ENCODE measurements at regions not wholly inside any gene's neighbourhood (a gene's known extent, or its start where the extent isn't known, plus 50 kb on each side); places are given as distances from the start of the nearest gene placed in this dataset.
A peak's percentile ranks its signal among the peaks of the same experiment; 100 is the strongest.

- no peaks in the 10 kb centered on the region for H3K27me3 ChIP-seq (ENCODE audit: control insufficient read depth, insufficient read depth, low read length)
- no peaks in the 10 kb centered on the region for H3K36me3 ChIP-seq (replicated peaks; ENCODE audit: control insufficient read depth, insufficient read depth, low read length)
- no peak overlapping the region for H3K4me3 ChIP-seq (ENCODE audit: insufficient read depth, low read depth, low read length)
- no peak for DNase-seq
These were observed 401.8 kb downstream of the ARHGEF28 start for GRCh38 chr5:74027732-74028338.

- Histone ChIP-seq H3K4me3 (ENCODE audit: insufficient read depth, low read depth, low read length) (no peak overlapping the region), H3K36me3 (replicated peaks; ENCODE audit: control insufficient read depth, insufficient read depth, low read length) (no peaks in the 10 kb centered on the region), H3K27me3 (ENCODE audit: control insufficient read depth, insufficient read depth, low read length) (no peaks in the 10 kb centered on the region)
- DNase-seq, result no peak
These were observed 400.3 kb downstream of the ARHGEF28 start for GRCh38 chr5:74026310-74026709.

DNA sequence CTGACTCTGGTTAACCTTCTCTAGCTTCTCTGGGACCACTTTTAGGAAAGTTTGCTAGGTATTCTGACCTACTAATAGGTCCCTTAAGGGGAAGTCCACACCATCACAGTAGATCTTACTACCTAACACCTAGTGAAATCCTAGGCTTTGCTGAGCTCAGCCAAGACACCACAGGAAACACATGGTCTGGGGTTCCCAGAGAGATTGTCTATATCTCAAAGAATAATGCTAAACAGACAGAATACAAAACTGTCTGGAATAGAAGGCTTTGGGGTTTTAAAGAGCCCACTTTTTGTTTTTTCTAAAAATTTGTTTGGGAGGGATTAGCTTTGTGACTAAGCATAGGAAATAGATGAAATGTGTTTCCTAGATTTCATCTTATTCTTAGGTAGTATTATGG, 395.1 kb downstream of the ARHGEF28 start:
- Histone ChIP-seq H3K4me3 (ENCODE audit: insufficient read depth, low read depth, low read length) (no peak overlapping the region), H3K36me3 (replicated peaks; ENCODE audit: control insufficient read depth, insufficient read depth, low read length) (no peaks in the 10 kb centered on the region), H3K27me3 (ENCODE audit: control insufficient read depth, insufficient read depth, low read length) (no peaks in the 10 kb centered on the region)
- no peak for DNase-seq

DNA sequence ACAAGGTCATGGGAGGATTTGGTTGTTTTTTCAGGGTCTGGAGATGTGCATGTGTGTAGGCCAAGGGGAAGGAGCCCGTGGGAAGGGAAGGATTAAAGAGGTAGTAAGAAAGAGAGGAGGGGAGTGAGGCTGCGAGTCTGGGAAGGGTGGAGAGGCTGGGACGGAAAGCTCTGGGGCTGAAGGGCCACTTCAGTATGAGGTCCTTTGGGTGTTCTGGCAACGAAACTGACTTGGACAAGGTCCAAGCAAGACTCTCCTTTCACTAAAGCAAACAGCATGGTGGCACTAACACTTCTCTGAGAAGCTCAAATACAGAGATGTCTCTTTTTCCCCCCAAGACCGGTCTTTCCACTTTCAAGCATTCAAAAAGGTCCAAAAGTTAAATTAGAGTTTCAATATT, 394.5 kb downstream of the ARHGEF28 start:
- Histone ChIP-seq H3K36me3 (replicated peaks; ENCODE audit: control insufficient read depth, insufficient read depth, low read length) (no peaks in the 10 kb centered on the region), H3K4me3 (ENCODE audit: insufficient read depth, low read depth, low read length) (no peak overlapping the region), H3K27me3 (ENCODE audit: control insufficient read depth, insufficient read depth, low read length) (no peaks in the 10 kb centered on the region)
- no peak for DNase-seq

DNA sequence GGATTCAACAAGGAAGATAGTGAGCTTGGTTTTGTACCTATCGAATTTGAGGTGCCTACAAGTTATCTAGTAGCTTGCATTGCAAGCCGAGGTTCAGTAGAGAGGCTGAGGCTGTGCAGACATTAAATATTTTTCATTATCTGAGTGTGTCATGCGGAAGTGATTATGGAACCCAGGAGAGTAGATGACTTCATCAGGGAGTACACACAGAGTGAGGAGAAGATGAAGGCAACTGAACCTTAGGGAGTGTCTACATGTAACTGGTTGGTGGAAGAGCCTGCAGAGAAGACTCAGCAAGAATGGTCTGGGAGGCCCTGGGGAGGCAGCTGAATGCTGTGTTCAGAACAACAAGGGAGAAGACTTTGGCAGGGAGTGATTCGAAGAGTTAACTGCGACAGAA, 393.9 kb downstream of the ARHGEF28 start:
- H3K4me3 ChIP-seq (ENCODE audit: insufficient read depth, low read depth, low read length), result no peak overlapping the region
- no peaks in the 10 kb centered on the region for H3K27me3 ChIP-seq (ENCODE audit: control insufficient read depth, insufficient read depth, low read length)
- no peaks in the 10 kb centered on the region for H3K36me3 ChIP-seq (replicated peaks; ENCODE audit: control insufficient read depth, insufficient read depth, low read length)
- DNase-seq, result no peak

- DNase-seq, result no peak
- Histone ChIP-seq H3K36me3 (replicated peaks; ENCODE audit: control insufficient read depth, insufficient read depth, low read length) (no peaks in the 10 kb centered on the region), H3K27me3 (ENCODE audit: control insufficient read depth, insufficient read depth, low read length) (no peaks in the 10 kb centered on the region), H3K4me3 (ENCODE audit: insufficient read depth, low read depth, low read length) (no peak overlapping the region)
These were observed 391.8 kb downstream of the ARHGEF28 start for GRCh38 chr5:74017786-74018211.

DNA sequence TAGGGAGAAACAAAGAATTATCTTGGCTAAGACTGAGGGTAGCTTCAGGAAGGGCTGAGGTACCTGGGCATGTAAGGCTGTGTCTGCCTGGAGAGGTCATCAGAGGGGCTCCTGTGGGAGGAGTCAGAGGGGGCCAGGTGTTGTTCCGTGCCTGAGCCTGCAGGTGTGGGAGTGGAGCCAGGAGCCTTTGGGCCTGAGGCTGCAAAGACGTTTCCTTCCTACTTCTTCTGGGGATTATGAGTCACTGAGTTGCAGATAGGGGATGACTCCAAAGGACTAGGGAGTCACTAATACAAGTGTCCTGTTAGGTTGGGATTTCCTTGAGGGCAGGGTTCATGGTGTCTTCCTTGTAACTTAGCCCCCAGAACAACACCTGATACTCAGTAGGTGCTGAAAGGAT, 391.1 kb downstream of the ARHGEF28 start:
- H3K36me3 ChIP-seq (replicated peaks; ENCODE audit: control insufficient read depth, insufficient read depth, low read length), result no peaks in the 10 kb centered on the region
- no peak overlapping the region for H3K4me3 ChIP-seq (ENCODE audit: insufficient read depth, low read depth, low read length)
- H3K27me3 ChIP-seq (ENCODE audit: control insufficient read depth, insufficient read depth, low read length), result no peaks in the 10 kb centered on the region
- DNase-seq, result no peak

GRCh38 chr5:74016373-74016772, 390.4 kb downstream of the ARHGEF28 start:
- Histone ChIP-seq H3K4me3 (ENCODE audit: insufficient read depth, low read depth, low read length) (no peak overlapping the region), H3K36me3 (replicated peaks; ENCODE audit: control insufficient read depth, insufficient read depth, low read length) (no peaks in the 10 kb centered on the region), H3K27me3 (ENCODE audit: control insufficient read depth, insufficient read depth, low read length) (no peaks in the 10 kb centered on the region)
- DNase-seq, result peak; percentile 9

DNA sequence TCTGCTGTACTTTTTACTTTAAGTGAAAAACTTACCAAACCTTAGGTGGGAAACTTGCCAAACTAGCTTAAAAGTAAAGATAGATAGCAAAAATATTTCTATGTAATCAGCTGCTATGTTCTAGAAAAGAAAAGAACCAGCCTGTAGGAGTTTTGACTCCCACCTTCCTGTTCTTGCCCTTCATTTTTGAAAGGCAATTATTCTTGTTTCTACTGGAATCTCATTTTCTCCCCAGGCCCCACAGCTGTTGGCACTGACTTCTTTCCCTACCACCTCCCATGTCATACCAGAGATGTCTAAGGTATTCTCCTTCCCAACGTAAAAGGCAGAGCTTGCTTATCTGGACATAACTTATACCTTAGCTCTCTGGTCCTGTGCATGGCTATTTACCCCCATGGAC, 389.7 kb downstream of the ARHGEF28 start:
- no peak overlapping the region for H3K4me3 ChIP-seq (ENCODE audit: insufficient read depth, low read depth, low read length)
- no peaks in the 10 kb centered on the region for H3K36me3 ChIP-seq (replicated peaks; ENCODE audit: control insufficient read depth, insufficient read depth, low read length)
- H3K27me3 ChIP-seq (ENCODE audit: control insufficient read depth, insufficient read depth, low read length), result no peaks in the 10 kb centered on the region
- DNase-seq, result no peak

DNA sequence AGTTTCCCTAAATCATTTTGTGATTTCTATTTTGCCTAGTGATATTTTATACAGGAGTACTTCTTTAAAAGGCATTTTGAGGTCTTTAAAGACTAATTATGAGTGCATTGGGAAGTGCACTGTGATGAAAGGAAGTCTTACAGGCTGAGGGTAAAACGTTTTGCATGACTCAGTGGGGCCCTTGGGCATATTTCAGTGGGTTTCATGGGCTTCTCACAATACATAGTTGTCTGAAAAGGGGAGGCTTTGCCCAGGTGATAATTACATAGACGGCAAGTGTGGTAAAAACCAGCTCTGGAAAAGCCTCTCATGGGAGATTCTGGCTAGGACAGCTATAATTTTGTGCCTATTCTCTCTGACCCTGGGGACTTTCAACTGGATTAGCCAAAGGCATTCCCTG, 387.2 kb downstream of the ARHGEF28 start:
- DNase-seq, result no peak
- H3K27me3 ChIP-seq (ENCODE audit: control insufficient read depth, insufficient read depth, low read length), result no peaks in the 10 kb centered on the region
- H3K36me3 ChIP-seq (replicated peaks; ENCODE audit: control insufficient read depth, insufficient read depth, low read length), result no peaks in the 10 kb centered on the region
- no peak overlapping the region for H3K4me3 ChIP-seq (ENCODE audit: insufficient read depth, low read depth, low read length)

DNA sequence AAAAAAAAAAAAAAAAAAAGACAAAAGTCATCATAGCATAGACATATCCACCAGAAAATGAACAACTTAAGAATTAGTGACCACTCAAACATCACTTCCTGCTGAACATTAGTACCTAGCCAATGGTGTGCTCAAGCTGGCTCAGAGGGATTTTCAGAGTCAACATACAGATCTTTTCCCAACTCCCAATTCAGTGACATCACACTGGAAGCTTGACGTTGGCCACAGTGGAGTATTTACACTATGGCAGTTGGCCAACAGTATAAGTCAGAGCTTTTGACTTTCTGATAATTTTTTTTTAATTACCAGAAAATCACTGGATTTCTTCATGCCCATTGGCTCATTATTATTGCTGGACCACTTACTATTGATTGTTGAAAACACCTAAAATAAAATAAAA, 383.5 kb downstream of the ARHGEF28 start:
- Histone ChIP-seq H3K4me3 (ENCODE audit: insufficient read depth, low read depth, low read length) (no peak overlapping the region), H3K27me3 (ENCODE audit: control insufficient read depth, insufficient read depth, low read length) (no peaks in the 10 kb centered on the region), H3K36me3 (replicated peaks; ENCODE audit: control insufficient read depth, insufficient read depth, low read length) (no peaks in the 10 kb centered on the region)
- no peak for DNase-seq

DNA sequence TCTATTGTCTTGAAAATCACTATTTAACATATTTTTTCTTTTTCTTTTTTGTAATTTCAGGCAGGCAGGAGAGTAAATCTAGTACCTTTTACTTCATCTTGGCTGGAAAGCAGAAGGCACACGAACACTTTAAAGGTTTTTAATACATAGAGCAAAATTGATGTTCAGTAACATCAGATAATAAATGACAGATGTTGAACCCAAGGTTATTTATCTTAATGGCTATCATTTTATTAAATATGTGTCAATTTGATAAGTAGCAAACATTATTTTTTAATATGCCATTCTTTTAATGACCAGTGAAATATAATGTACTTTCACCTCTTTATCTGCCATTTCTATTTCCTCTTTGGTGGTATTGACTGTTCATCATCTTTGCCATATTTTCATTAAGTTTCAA, 381.2 kb downstream of the ARHGEF28 start:
- Histone ChIP-seq H3K4me3 (ENCODE audit: insufficient read depth, low read depth, low read length) (no peak overlapping the region), H3K27me3 (ENCODE audit: control insufficient read depth, insufficient read depth, low read length) (no peaks in the 10 kb centered on the region), H3K36me3 (replicated peaks; ENCODE audit: control insufficient read depth, insufficient read depth, low read length) (no peaks in the 10 kb centered on the region)
- no peak for DNase-seq

DNA sequence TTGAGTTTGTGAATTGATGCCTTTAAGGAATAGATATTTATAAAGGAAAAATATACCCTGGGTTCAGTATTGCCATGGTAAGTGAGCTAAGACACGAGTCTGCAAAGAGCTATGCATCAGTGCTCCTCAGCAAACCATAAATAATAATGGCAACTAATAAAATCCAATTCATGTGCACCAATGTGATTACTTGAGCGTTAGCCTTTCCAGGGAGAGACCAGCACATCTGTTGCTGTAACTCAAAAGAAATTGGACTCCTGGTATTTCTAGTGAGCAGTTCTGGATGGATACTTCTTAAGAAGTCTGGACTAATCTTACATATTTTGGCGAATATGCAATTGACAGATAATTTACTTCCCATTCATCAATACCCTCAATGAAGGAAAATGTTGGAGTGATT, 373.3 kb downstream of the ARHGEF28 start:
- Histone ChIP-seq H3K4me3 (ENCODE audit: insufficient read depth, low read depth, low read length) (no peak overlapping the region), H3K36me3 (replicated peaks; ENCODE audit: control insufficient read depth, insufficient read depth, low read length) (no peaks in the 10 kb centered on the region), H3K27me3 (ENCODE audit: control insufficient read depth, insufficient read depth, low read length) (no peaks in the 10 kb centered on the region)
- DNase-seq, result no peak

DNA sequence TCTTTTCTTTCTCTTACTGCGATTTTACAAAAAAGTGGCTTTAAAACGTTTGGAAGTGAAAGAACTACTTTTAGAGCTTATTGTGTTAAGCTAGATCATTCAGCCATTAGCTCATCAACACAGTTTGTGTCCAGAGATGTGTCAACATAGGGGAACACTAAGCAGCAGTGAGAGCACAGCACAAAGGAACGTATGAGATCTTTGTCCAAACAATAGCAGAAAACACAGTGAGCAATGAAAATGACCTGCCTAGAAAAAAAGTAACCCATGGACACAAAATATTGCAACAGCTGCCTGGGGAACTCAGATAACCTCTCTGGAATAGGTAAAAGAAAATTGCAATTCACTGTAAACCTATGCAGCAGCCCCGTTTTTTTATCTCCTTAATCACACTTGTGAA, 372.5 kb downstream of the ARHGEF28 start:
- no peaks in the 10 kb centered on the region for H3K27me3 ChIP-seq (ENCODE audit: control insufficient read depth, insufficient read depth, low read length)
- H3K4me3 ChIP-seq (ENCODE audit: insufficient read depth, low read depth, low read length), result no peak overlapping the region
- no peaks in the 10 kb centered on the region for H3K36me3 ChIP-seq (replicated peaks; ENCODE audit: control insufficient read depth, insufficient read depth, low read length)
- DNase-seq, result no peak

- H3K36me3 ChIP-seq (replicated peaks; ENCODE audit: control insufficient read depth, insufficient read depth, low read length), result no peaks in the 10 kb centered on the region
- DNase-seq, result no peak
- H3K27me3 ChIP-seq (ENCODE audit: control insufficient read depth, insufficient read depth, low read length), result no peaks in the 10 kb centered on the region
- H3K4me3 ChIP-seq (ENCODE audit: insufficient read depth, low read depth, low read length), result no peak overlapping the region
These were observed 372.0 kb downstream of the ARHGEF28 start for GRCh38 chr5:73997960-73998359.

- no peak overlapping the region for H3K4me3 ChIP-seq (ENCODE audit: insufficient read depth, low read depth, low read length)
- H3K27me3 ChIP-seq (ENCODE audit: control insufficient read depth, insufficient read depth, low read length), result no peaks in the 10 kb centered on the region
- no peak for DNase-seq
- no peaks in the 10 kb centered on the region for H3K36me3 ChIP-seq (replicated peaks; ENCODE audit: control insufficient read depth, insufficient read depth, low read length)
These were observed 370.3 kb downstream of the ARHGEF28 start for GRCh38 chr5:73996151-73996755.
